GM19035 (cell line): ENCODE measurements at regions not wholly inside any gene's neighbourhood (a gene's known extent, or its start where the extent isn't known, plus 50 kb on each side); places are given as distances from the start of the nearest gene placed in this dataset.

ENCODE experiments used
- ATAC-seq: cut with Tn5 transposase; IDR thresholded peaks from one replicate; pipeline ENCODE4 v1.9.1; 2021; ENCODE audit not compliant: unreplicated experiment

- no peak for ATAC-seq
Measured at GRCh38 chr5:174229514-174230370, 184.2 kb downstream of the NSG2 start.

- no peak for ATAC-seq
Measured at GRCh38 chr5:174231956-174232487, 186.5 kb downstream of the NSG2 start.

- ATAC-seq = no peak
Measured at GRCh38 chr5:174234388-174234787, 188.9 kb downstream of the NSG2 start.

GRCh38 chr5:174235221-174236011 lies 189.9 kb downstream of the NSG2 start:
- no peak for ATAC-seq

- ATAC-seq = no peak
Measured at GRCh38 chr5:174236070-174236469, 190.6 kb downstream of the NSG2 start.

GRCh38 chr5:174239718-174240117 lies 194.2 kb downstream of the NSG2 start:
- ATAC-seq = no peak

GRCh38 chr5:174242573-174242972 lies 197.1 kb downstream of the NSG2 start:
- no peak for ATAC-seq

GRCh38 chr5:174243904-174244303 lies 198.4 kb downstream of the NSG2 start:
- no peak for ATAC-seq

- no peak for ATAC-seq
Measured at GRCh38 chr5:174245516-174246075, 200.1 kb downstream of the NSG2 start.

GRCh38 chr5:174246743-174247142 lies 201.2 kb downstream of the NSG2 start:
- ATAC-seq = no peak

- no peak for ATAC-seq
Measured at GRCh38 chr5:174247301-174247700, 201.8 kb downstream of the NSG2 start.

GRCh38 chr5:174251305-174252000 lies 205.9 kb downstream of the NSG2 start:
- ATAC-seq = no peak

GRCh38 chr5:174252121-174252520 lies 206.6 kb downstream of the NSG2 start:
- no peak for ATAC-seq

GRCh38 chr5:174259696-174260420 lies 214.4 kb downstream of the NSG2 start:
- no peak for ATAC-seq

- no peak for ATAC-seq
Measured at GRCh38 chr5:174271316-174271715, 225.8 kb downstream of the NSG2 start.

GRCh38 chr5:174272671-174273070 lies 227.2 kb downstream of the NSG2 start:
- ATAC-seq = peak; percentile 10

GRCh38 chr5:174273325-174273724 lies 227.8 kb downstream of the NSG2 start:
- peak; percentile 97 for ATAC-seq

GRCh38 chr5:174275959-174276358 lies 230.5 kb downstream of the NSG2 start:
- no peak for ATAC-seq

GRCh38 chr5:174281089-174281760 lies 235.7 kb downstream of the NSG2 start:
- ATAC-seq = no peak

- peak; percentile 57 for ATAC-seq
Measured at GRCh38 chr5:174281855-174282254, 236.3 kb downstream of the NSG2 start.
